Stimulated activated CD4-positive, alpha-beta T cell treated with anti-CD3 and anti-CD28 coated beads, Interleukin-12 subunit alpha, Interleukin-12 subunit beta, amount 100 ng/mL, for 24 hours (primary cell): ENCODE measurements at regions not wholly inside any gene's neighbourhood (a gene's known extent, or its start where the extent isn't known, plus 50 kb on each side); places are given as distances from the start of the nearest gene placed in this dataset.

Experiments
- DNase-seq, 2 experiments: peaks; one replicate each; pipeline ENCODE4 v3.0.0-alpha.2; 2020; ENCODE audit warnings: low read depth in 2 of 2

- DNase-seq = no peak
These were observed 296.6 kb upstream of the SLCO3A1 start for GRCh38 chr15:91556926-91557325.

DNA sequence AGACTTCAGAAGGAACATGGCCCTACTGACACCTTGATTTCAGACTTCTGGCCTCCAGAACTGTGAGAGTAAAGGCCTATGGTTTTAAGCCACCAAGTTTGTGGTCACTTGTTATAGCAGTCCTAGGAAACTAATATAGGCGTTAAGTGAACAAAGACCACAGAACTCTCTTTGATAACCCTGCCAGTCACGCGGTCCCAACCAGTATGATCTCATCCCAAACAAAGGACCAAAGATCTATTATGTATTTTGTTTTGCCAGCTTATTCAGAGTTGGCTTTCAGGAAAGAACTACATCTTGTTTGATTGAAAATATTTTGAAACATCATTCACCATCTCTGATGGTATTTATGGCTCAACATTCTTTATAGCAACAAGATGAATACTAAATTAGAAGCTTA lies 294.4 kb upstream of the SLCO3A1 start:
- DNase-seq = no peak

DNA sequence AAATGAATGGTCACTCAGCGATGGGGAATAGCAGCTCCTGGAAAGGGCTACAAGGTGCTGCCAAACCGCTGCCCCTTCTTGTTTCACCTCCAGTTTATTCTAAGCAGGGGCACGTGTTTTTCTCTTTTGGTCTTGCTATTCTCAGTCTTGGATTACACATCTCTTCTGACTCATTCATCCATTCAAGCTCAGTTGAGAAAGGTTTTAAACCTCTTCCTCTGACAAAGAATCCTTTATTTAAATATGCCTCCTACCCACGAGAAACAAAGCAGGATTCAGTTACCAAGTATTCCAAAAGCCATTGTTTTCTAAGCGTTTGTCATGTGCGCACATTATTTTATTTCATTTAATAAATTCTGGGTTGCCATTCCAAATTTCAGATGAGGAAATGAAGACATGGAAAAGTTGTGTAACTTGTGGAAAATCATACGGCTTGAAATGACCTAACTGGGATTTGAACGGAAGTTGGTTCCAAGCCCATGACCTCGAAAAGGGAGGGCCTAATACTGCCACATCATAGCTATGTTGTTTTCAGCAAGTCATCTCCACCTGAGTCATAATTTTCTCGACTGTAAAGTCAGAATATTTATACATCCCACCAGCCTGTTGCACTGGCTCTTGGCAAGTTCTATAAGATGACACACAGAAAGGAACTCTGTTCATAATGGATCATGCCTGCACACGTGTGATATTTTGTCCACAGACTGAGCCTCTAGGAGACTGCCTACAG lies 292.0 kb upstream of the SLCO3A1 start:
- no peak for DNase-seq

DNA sequence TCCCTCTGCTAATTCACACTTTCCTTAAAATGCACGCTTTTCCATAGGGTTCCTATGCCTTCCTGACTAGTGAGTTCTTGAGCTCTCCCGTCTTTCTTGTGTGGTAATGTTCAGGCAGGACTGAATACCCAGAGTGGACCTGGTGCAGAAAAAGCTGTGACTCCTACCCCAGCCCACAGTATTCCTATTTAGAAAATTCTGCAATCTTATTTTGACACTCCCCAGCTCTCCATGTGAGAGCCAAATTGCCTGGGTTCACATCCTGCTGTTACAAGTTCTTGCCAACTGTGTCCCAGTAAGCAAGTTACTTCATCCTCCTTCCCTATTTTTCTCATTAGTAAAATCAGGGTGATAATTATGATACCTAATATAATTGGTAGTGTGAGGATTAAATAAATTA lies 290.8 kb upstream of the SLCO3A1 start:
- DNase-seq = no peak

DNA sequence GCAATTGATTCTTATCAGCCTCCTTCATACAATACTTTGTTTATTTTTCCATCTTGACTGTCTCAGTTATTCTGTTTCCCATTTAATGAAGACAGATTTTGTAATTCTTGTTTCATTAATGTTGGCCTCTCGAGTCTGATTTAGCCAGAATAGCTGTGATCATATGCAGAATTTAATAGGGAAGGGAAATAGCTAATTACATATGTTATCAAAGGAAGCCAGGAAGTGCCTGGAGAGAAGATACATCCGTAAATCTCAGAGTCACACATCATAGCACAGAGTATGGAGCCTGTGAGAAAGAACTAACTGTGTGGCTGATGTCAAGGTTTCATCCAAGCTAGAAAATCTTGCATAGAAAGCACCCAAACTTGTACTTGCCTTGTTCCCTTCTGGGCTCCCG lies 288.9 kb upstream of the SLCO3A1 start:
- DNase-seq = no peak

DNA sequence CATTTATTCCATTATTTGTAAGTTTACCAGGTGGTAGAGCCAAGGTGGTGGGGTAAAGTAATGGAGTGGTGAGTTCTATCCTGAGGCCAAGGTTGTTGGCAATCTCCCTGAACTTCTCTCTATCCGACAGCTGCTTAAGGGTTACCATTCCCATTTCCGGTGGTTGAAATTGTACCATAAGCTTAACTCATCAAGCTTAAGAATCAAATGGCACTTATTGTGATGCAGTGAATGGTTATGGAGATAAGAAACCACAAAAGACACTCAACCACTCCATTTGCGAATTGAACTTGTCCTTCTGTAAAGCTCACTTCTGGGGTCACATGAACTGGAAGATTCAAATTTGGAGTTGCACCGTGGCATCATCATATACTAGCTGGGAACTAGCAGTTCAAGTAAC lies 287.4 kb upstream of the SLCO3A1 start:
- DNase-seq = no peak

DNA sequence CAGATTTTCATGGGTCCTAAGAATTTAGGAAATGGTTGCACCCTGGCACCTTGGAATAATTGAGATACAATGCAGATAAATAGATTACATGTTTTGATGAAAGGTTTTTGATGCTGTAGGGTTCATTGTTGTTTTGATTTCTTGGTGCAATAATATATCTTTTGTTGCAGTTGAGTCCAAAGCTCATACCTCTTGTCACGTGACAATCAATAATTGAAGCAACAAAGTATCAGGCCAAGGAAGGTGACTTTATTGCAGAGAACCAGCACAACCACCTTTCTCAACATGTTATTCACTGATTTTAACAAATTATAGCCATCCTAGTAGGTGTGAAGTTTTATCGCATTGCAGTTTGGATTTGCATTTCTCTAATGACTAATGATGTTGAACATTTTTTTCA lies 285.5 kb upstream of the SLCO3A1 start:
- no peak for DNase-seq

DNA sequence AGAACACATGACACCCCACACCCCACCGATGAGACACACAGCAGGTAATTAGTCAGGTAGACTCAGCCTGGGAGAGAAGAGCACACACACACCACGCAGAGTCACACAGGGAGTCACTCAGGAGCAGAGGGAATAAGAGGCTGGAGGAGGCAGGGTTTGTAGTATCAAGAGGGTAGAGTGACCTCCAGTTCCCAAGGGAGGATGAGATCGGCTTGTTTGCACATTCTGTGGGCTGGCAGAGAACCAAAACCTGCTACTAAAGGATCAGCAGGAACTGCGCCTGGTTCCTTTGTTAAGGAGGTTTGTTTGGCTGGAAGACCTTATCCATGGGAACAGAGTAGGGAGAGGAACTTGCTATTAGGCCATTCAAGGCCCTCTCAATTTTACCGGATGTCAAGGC lies 281.4 kb upstream of the SLCO3A1 start:
- DNase-seq = no peak

DNA sequence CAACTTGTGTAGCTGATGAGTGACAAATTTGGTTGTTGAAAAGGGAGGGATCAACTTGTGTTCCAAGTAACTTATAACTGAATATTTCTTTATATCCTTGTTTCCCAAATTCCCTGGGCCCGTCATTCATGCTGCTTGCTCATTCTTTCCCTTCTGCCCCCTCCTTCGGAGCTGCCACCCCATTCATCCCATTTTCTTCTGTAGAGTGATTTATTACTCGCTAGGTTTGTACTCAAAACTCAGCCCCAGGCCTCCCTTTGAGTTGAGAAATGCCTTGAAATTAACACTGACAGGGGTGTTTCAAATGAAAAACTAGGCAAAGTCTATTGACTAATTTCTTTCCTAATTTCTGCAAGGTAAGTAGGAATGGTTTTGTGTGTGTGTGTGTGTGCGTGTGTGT lies 277.4 kb upstream of the SLCO3A1 start:
- no peak for DNase-seq

DNA sequence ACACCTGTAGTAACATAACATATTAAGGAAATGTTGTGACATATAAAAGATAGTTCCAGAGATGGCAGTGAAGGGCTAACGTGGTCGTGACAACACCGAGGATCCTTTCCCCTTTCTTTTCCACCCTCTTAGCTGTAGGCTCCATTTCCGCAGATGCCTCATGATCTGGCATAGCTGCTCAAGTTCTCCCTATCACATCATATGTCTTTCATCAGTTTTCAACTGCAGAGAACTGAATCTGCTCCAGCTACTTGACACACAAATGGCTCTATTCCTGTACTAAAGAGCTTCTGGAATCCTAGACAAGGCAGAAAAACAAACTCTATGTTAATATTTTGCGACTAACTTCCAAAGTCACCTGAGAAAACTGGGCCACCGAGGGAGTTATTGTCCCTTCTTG lies 275.0 kb upstream of the SLCO3A1 start:
- DNase-seq = no peak

- no peak for DNase-seq
These were observed 268.6 kb upstream of the SLCO3A1 start for GRCh38 chr15:91584895-91585294.

DNA sequence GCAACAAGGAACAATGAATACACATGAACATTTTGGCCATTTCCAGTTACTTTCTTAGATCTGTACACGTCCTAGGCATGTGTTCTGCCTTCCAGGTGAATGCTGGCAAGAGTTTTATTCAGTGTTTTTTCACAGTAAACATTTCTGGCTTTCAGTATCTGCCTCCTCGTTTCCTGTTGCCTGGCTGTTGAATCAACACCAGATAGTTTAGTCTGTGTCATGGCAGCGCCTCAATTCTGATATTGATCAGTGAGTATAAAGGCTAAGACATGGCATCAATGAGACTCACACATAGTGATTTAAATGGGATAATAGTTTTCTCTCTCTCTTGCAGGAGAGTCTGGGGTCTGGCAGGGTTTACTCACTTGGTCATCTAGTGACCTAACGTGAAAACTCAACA lies 266.9 kb upstream of the SLCO3A1 start:
- DNase-seq = no peak

DNA sequence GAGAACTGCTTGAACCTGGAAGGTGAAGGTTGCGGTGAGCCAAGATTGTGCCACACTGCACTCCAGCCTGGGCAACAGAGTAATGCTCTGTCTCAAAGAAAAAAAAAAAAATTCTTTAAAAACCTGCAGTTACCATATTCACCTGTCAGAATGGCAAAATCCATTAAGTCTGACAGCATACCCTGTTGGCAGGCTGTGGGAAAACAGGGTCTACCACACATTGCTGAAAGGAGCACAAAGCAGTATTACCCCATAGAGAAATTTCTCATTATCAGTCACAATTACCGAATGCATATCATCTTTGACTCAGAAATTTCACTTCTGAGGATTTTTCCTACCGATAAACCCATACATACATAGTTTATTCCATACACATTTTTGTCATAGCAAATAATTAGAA lies 264.1 kb upstream of the SLCO3A1 start:
- peak in 1 of 2 experiments; percentile 2 for DNase-seq

GRCh38 chr15:91592567-91592966 lies 260.9 kb upstream of the SLCO3A1 start:
- no peak for DNase-seq

DNA sequence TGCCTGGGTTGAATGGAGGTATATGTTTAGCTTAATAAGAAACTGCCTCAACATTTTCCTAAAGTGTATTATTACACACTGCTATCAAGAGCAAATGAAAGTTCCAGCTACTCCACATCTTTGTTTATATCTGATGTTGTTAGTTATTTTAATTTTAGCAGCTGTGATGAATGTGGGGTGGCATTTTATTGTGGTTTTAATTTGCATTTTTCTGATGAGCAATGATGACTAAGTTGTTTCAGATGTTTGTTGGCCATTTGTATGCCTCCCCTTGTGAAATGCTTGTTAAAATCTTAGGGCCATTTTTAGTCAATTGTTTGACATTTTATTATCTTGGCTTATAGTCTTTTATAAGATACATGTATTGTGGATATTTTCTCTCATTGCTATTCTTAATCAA lies 260.4 kb upstream of the SLCO3A1 start:
- DNase-seq = no peak

DNA sequence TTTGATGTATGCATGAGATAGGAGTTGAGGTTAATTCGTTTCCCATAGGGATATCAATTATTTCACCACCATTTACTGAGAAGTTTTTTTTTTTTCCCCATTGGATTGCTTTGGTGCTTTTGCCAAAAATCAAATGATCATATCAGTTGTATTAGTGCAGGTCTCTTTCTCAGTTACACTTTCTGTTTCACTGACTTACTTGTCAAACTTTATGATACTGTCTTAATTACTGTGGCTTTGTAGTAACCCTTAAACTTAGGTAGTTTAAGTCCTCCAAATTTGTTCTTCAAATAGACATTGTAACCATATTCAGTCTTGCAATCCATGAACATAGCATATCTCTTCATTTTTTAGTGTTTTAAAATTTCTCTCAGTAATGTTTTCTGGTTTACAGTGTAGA lies 259.9 kb upstream of the SLCO3A1 start:
- no peak for DNase-seq

GRCh38 chr15:91599261-91599660 lies 254.2 kb upstream of the SLCO3A1 start:
- DNase-seq = no peak

DNA sequence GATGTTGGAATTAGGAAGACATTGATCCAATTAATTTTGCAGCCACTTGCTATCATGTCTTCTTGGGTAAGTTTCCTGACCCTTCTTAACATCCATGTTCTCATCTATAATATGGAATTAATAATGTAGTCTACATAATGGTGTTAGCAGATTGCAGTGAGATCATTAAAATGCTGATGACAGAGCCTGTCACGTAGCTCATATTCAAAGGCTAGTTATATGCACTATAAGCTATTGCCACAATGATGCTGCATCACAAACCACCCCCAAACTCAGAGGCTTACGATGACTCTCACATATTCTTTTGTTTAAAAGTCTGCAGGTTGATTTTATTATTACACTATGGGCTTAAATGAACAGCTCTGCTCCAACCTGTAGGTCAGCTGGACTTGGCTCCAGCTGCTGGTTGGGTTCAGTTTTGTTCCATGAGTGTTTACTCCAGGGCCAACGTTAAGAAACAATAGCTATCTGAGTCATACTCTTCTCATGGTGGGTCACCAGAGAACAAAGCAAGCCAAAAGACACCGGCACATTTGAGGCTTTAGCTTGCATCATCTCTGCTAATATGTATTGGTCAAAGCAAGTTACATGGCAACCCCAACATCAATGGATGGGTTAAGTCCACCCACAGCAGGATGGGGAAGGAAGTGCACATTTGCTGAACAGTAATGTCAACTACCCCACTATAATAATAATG lies 250.0 kb upstream of the SLCO3A1 start:
- DNase-seq = no peak

DNA sequence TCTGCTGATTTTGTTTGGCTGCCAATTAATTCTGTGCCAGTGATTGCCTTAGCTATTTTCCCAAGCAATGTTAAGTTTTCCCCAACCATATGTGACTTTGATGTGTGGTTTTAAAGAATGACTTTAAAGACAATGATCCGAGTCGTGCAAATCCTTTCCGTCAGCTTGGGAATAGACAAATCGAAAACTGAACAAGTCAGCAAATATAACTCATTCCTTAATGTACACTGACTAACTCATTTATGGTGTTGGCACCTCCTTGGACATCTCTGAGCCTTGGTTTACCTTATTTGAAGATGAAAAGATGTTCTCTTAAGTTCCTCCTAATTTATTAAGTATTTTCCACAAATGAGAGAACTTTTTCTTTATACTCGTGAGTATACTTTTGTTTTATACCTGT lies 249.4 kb upstream of the SLCO3A1 start:
- DNase-seq = no peak

GRCh38 chr15:91605576-91605975 lies 247.9 kb upstream of the SLCO3A1 start:
- no peak for DNase-seq

GRCh38 chr15:91609231-91609630 lies 244.3 kb upstream of the SLCO3A1 start:
- no peak for DNase-seq

DNA sequence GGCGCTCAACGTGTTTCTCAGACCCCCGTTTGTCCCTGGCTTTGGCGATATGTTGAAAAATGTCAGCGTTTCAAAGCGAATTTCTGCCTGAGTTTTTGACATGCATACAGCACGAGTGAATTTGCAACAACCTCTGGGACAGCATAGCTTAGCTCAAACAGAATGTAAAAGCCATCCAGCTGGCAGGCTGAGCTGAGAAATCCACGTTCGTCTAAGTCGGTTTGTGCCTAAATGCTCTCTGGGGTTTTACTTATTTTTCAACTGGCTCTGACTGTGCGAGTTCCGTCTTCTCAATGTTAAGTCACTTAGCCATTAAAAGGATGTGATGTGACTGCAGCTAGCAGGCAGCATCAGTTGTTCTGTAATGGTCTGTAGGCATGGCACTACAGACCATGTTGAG lies 243.5 kb upstream of the SLCO3A1 start:
- no peak for DNase-seq

DNA sequence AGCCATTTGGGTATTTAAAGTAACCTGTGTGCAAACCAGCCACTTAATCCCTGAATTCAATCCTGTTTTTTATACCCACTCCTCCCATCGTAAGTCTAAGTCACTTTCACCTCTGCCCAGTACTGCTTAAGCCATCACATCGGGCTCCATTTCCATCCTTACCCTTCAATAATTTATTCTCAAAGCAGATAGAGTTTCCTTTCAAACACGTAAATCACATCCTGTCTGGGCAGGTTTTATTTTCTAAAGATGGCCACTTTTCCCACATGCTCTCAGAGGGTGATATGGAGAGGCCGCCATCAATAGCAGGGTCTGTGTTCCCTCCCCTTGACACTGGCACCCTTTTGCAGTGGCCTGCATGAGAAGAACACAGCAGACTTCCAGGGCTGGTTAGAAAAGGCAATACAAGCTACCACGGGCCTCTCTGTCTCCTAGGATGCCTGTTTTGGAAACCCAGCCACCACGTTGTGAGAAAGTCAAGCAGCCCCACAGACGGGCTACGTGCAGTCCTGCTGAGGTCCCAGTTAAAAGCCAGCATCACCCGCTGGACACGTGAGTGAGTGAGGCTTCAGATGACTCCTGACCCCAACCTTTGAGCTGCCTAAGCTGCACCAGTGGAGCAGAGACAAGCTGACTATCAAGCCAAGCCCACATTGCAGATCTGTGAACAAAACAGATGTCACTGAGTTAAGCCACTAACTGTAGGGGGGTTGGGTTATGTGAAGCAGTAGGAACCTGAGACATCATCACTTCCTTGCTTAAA lies 241.8 kb upstream of the SLCO3A1 start:
- DNase-seq = no peak
